ENCODE measurements at regions not wholly inside any gene's neighbourhood (a gene's known extent, or its start where the extent isn't known, plus 50 kb on each side); places are given as distances from the start of the nearest gene placed in this dataset.

DNA sequence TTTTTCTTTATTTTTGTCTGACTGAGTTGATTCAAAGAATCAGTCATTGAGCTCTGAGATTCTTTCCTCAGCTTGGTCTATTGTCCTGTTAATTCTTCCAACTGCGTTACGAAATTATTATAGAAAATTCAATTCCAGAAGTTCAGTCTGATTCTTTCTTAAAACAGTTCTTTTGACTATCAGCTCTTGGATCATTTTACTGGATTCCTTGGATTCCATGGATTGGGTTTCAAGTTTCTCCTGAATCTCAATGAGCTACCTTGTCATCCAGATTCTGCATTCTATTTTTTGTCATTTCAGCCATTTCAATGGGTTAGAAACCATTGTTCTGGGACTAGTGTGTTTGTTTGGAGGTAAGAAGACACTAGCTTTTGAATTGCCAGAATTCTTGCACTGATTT, 169.3 kb downstream of the PCDH20 start:
- no peak overlapping the region for H3K9ac ChIP-seq (ENCODE audit: extremely low read depth, low read length, poor library complexity, severe bottlenecking)
- Mint-ChIP-seq H3K4me1 (peaks cover 3% of the 10 kb centered on the region), H3K4me3 (no peak overlapping the region), H3K27me3 (ENCODE audit: insufficient read depth) (no peaks in the 10 kb centered on the region), H3K27ac (no peak overlapping the region), H3K36me3 (ENCODE audit: low read depth) (no peaks in the 10 kb centered on the region), H3K9me3 (peaks cover 18% of the 10 kb centered on the region)
- DNase-seq = no peak
- H3K4me1 ChIP-seq (ENCODE audit: control insufficient read depth, insufficient read depth, low read length) = no peaks in the 10 kb centered on the region
- WGBS, 2 experiments (ENCODE audit: insufficient coverage in 1 of 2, insufficient read length in 1 of 2) = 86 to 100% methylated on average over 2 of the region's 2 CpGs
- H3K4me3 ChIP-seq (ENCODE audit: low read length) = no peak overlapping the region
- TF ChIP-seq, protein P1, sequence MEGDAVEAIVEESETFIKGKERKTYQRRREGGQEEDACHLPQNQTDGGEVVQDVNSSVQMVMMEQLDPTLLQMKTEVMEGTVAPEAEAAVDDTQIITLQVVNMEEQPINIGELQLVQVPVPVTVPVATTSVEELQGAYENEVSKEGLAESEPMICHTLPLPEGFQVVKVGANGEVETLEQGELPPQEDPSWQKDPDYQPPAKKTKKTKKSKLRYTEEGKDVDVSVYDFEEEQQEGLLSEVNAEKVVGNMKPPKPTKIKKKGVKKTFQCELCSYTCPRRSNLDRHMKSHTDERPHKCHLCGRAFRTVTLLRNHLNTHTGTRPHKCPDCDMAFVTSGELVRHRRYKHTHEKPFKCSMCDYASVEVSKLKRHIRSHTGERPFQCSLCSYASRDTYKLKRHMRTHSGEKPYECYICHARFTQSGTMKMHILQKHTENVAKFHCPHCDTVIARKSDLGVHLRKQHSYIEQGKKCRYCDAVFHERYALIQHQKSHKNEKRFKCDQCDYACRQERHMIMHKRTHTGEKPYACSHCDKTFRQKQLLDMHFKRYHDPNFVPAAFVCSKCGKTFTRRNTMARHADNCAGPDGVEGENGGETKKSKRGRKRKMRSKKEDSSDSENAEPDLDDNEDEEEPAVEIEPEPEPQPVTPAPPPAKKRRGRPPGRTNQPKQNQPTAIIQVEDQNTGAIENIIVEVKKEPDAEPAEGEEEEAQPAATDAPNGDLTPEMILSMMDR (conservative IDR thresholded peaks at IDR 0.05) = no peak
- H3K9me3 ChIP-seq (ENCODE audit: control insufficient read depth, low read length) = peaks cover 22% of the 10 kb centered on the region
- no peaks in the 10 kb centered on the region for H3K36me3 ChIP-seq (ENCODE audit: control insufficient read depth, insufficient read depth, low read length)
- no peak overlapping the region for H3K27ac ChIP-seq (ENCODE audit: low read depth, low read length)
- no peaks in the 10 kb centered on the region for H3K27me3 ChIP-seq (ENCODE audit: control insufficient read depth, insufficient read depth, low read length, poor library complexity, severe bottlenecking)

DNA sequence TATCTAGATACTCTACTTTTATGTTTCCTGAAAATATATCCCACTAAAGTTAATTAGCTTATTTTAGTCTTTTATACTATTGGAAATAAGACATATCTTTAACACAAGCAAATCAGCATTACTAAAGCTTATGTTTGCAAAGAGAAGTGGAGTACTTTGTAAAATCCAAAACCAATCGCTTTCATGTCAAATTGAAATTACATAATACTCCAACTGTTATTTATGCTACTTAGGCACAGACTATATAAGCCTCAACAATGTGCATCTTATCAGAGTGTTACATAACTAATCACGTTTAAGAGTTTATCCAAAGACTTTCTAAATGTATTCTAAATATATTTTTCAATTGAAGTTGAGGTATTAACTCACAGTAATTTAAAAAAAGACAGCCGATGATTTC, 200.0 kb downstream of the PCDH20 start:
- TF ChIP-seq, protein P1 (conservative IDR thresholded peaks at IDR 0.05) = no peak

DNA sequence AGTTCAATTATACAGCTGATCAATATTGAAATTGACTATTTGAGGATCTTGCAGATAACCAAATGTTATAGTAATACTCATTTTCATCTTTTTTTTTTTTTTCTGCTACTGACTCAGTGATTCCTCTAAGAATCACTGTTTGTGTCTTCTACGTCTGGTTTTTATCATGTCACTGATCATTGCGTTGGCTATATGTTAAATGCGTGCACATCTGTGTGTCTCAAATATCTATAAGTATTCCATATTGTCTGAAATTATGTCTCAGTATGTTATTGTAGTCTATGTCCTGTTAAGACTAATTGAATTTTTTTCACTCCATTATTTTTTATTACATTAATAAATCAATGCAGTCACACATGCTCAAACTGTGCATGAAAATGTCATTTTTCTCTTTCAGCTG, 200.5 kb downstream of the PCDH20 start:
- H3K4me3 ChIP-seq (ENCODE audit: low read length) = no peak overlapping the region
- no peak overlapping the region for H3K9ac ChIP-seq (ENCODE audit: extremely low read depth, low read length, poor library complexity, severe bottlenecking)
- no peak overlapping the region for H3K4me3 Mint-ChIP-seq
- no peaks in the 10 kb centered on the region for H3K36me3 ChIP-seq (ENCODE audit: control insufficient read depth, insufficient read depth, low read length)
- no peaks in the 10 kb centered on the region for H3K9me3 Mint-ChIP-seq
- peaks cover 13% of the 10 kb centered on the region for H3K36me3 Mint-ChIP-seq (ENCODE audit: low read depth)
- TF ChIP-seq, protein P1 (conservative IDR thresholded peaks at IDR 0.05) = no peak
- H3K27ac ChIP-seq (ENCODE audit: low read depth, low read length) = no peak overlapping the region
- H3K9me3 ChIP-seq (ENCODE audit: control insufficient read depth, low read length) = no peaks in the 10 kb centered on the region
- H3K27me3 Mint-ChIP-seq (ENCODE audit: insufficient read depth) = peaks cover 18% of the 10 kb centered on the region
- peaks cover 16% of the 10 kb centered on the region for H3K27me3 ChIP-seq (ENCODE audit: control insufficient read depth, insufficient read depth, low read length, poor library complexity, severe bottlenecking)
- peaks cover 7% of the 10 kb centered on the region for H3K4me1 Mint-ChIP-seq
- DNase-seq = no peak
- H3K27ac Mint-ChIP-seq = no peak overlapping the region
- WGBS, 2 experiments (ENCODE audit: insufficient coverage in 1 of 2, insufficient read length in 1 of 2) = 93% methylated on average over 2 of the region's 3 CpGs; no CpG with 5 or more reads in 1 of the 2 experiments
- H3K4me1 ChIP-seq (ENCODE audit: control insufficient read depth, insufficient read depth, low read length) = no peaks in the 10 kb centered on the region

More for the DNA sequence above, 200.0 kb downstream of the PCDH20 start:
- Histone ChIP-seq H3K27me3 (ENCODE audit: control insufficient read depth, insufficient read depth, low read length, poor library complexity, severe bottlenecking) (peaks cover 16% of the 10 kb centered on the region), H3K9ac (ENCODE audit: extremely low read depth, low read length, poor library complexity, severe bottlenecking) (no peak overlapping the region), H3K4me3 (ENCODE audit: low read length) (no peak overlapping the region), H3K4me1 (ENCODE audit: control insufficient read depth, insufficient read depth, low read length) (no peaks in the 10 kb centered on the region), H3K9me3 (ENCODE audit: control insufficient read depth, low read length) (no peaks in the 10 kb centered on the region), H3K27ac (ENCODE audit: low read depth, low read length) (no peak overlapping the region), H3K36me3 (ENCODE audit: control insufficient read depth, insufficient read depth, low read length) (no peaks in the 10 kb centered on the region)
- 86% methylated on average over 3 of the region's 3 CpGs; no CpG with 5 or more reads in 1 of the 2 experiments for WGBS, 2 experiments (ENCODE audit: insufficient coverage in 1 of 2, insufficient read length in 1 of 2)
- DNase-seq = no peak
- Mint-ChIP-seq H3K4me1 (peaks cover 7% of the 10 kb centered on the region), H3K4me3 (no peak overlapping the region), H3K9me3 (no peaks in the 10 kb centered on the region), H3K27me3 (ENCODE audit: insufficient read depth) (peaks cover 23% of the 10 kb centered on the region), H3K36me3 (ENCODE audit: low read depth) (peaks cover 13% of the 10 kb centered on the region), H3K27ac (no peak overlapping the region)

All from endodermal cell (in vitro differentiated cells).